ENCODE measurements at regions not wholly inside any gene's neighbourhood (a gene's known extent, or its start where the extent isn't known, plus 50 kb on each side); places are given as distances from the start of the nearest gene placed in this dataset.

DNA sequence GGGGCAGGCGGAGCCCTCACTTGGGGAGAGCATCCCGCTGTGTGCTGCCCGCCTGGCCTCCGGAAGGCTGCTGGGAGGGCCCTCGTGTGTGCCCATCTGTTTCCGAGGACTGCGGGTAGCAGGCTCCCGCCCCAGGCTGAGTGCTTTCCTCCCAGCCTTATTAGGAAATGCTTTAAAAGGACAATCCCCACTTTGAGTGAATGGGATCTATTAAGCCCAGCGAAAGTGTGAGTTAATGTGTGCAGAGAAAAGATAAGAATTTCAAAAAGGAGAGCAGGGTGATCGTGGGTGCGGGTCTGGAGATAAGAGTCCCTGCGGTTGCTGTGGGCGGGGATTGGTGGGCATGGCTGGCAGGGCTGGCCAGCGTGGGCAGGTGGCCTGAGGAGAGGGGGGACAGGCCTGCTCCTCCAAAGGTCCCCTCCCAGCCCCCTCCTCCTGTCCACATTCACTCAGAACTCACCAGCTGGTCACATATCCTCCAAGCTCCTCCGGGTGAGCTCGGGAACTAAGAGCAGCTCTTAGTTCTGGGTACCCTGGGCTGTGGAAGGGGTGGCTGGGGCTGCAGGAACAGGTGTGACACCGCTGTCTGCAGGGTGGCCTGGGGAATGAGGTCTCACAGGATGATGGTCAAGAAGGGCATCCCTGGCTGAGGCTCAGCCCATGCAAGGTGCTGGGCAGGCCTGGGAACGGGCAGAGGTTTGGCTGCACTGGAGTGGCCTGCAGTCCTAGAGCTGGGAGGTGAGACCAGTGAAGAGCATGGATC lies 1260.3 kb downstream of the BRD1 start:
- DNase-seq, result peak; percentile 29

GRCh38 chr22:48566741-48567140 lies 1260.9 kb downstream of the BRD1 start:
- no peak for DNase-seq

- no peak for DNase-seq
Observed at GRCh38 chr22:48565901-48566501, 1261.7 kb downstream of the BRD1 start.

DNA sequence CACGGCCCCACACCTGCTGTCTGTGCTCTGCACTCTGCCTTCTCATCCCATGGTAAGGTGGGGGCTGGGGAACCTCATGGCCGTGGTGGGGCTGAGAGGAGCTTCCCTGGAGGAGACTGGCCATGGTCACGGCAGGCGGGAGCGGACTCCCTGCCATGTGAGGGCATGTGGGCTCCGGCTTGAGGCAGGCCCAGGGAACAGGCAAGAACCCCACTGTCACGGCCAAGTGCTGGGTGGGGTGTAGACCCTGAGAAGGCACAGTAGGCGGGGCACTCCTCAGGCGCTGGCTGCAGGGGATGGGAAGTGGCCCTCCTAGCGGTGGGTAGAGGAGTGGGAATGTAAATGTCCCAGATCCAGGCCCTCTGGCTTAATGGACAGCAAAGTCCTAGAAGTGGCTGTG lies 1262.7 kb downstream of the BRD1 start:
- DNase-seq, result no peak

DNA sequence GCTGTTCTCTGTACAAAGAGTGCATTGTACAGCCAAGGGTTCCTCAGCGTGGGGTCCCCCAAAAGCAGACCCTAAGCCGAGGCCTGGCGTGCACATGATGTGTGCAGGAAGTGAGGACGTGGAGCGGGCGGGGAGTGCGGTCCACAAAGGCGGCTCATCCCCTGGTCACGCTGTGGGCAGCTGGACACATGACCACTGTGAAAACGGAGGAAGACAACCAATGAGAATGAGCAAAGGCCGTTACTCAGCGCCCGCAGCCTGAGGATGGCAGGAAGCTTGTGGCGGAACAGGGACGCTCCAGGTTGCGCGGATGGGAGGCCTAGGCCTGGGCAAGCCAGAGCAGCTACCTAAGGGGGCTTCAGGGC lies 1263.7 kb downstream of the BRD1 start:
- no peak for DNase-seq

DNA sequence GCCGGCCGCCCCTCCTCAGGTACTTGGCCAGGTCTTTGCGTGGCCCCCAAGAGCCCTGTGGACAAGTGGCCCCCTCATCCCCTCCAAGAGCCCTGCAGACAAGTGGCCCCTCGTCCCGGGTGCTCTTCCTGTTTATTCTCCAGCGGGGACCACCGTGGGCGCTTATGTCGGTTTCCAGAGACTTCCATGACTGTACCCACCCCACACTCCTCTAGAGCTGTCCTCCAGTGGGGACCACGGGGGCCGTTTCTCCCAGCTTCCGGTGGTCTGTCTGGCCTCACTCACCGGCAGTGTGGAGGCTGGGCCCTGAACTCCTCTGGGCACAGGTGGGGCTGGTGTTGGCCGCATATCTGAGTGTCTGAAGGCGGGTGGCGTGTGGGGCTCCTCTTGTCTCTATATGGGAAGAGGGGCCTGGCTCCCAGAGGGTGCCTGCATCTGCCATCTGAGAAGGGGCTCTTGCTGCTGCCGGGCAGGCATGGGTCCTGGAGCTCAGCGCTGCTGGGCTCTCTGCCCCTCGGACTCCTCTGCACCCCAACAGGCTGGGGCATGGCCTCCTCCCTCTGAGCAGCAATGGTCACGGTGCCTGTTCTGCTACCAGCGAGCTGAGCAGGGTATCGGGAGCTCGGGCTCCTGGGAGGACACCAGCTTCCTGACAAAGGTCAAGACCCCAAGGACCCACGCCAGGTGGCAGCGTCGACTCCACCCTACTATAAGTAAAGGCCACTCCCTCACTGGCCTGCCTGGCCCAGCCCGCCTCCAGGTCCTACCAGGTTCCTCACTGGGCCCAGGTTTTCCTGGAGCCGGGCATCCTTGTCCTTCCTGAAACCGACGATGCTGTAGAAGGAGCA lies 1264.3 kb downstream of the BRD1 start:
- no peak for DNase-seq

- DNase-seq, result no peak
Observed at GRCh38 chr22:48561676-48562075, 1266.0 kb downstream of the BRD1 start.

GRCh38 chr22:48560836-48561235 lies 1266.8 kb downstream of the BRD1 start:
- no peak for DNase-seq

DNA sequence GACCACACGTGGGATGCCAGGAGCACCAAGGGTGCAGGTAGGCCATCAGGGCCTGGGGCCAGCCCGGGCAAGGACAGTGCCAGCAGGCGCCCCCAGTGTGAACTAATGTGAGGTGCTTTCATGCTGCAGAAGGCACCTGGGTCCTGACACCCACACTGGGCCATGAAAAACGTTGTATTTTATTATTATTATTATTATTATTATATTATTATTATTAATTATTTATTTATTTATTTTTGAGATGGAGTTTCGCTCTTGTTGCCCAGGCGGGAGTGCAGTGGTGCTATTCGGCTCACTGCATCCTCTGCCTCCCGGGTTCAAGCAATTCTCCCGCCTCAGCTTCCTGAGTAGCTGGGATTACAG lies 1267.3 kb downstream of the BRD1 start:
- no peak for DNase-seq

GRCh38 chr22:48559647-48560388 lies 1267.9 kb downstream of the BRD1 start:
- DNase-seq, result no peak

DNA sequence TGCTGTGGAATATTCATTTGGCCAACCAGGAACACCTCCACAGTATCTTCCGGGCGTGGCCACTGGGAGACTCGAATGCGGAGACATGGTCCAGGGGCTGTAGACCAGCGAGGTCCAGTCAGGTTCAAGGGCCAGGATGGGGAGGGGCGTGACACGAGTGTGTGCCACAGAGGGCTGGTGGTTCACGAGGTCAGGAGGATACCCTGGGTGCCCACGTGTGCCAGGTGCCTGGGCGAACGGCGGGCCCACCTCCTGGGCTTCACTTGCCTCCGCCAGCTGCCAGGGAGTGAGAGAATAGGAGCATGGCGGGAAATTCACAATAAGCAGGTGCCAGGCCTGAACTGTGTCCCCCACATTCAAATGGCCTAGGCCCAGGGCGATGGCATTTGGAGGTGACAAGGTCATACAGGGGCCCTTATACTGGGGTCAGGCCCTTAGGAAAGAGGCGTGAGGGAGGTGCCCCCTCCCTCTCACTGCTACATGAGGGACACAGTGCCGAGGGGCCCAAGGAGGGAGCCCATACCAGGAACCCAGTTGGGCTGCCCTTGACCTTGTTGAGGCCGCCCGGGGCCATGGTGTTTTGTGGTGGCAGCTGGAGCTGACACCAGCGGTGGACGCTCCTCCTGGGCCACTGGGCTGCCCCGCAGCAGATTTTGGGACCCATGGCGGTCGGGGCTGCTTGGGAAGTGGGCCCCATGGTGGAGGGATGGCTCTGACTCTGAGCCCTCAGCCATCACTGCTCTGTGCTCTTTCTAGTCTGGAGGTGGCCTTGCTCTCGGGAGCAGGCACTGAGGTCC lies 1268.9 kb downstream of the BRD1 start:
- no peak for DNase-seq

DNA sequence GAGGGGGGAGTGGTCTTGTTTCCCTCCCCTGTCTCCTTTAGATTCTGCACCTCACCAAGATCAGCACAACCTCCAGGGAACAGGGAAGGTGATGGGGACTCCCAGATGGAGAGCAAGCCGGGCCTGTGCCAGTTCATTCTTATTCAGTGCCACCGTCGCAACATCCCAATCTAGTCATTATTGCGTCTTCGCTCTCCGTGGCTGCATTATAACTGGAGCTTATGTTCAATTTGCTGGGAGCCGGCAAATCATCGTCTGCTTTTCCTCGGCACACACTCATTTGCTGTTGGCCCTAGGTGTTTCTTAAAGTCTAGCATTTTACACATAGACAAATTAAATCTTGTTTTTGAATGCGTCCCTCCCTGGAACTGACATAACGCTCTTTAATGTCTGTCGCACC lies 1269.7 kb downstream of the BRD1 start:
- DNase-seq, result no peak

GRCh38 chr22:48557473-48557872 lies 1270.2 kb downstream of the BRD1 start:
- DNase-seq, result no peak

DNA sequence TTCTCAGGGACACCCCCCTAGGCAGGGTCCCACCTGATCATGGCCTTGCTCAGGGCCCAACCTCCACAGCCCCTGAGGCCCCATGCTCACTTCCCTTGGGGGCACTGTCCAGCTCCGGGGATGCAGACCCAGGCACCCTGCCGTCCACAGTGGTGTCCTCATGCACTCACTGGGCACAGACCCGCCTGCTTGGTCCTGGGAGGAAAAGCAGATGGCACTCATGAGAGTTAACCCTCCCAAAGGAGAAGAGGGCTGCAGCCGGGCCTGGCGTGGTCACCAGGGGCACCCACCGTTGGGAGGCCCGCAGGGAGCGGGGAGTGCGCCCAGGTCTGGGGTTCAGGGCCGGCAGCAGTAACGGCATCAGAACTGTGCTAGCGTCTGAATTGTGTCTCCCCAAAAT lies 1270.9 kb downstream of the BRD1 start:
- DNase-seq, result no peak

DNA sequence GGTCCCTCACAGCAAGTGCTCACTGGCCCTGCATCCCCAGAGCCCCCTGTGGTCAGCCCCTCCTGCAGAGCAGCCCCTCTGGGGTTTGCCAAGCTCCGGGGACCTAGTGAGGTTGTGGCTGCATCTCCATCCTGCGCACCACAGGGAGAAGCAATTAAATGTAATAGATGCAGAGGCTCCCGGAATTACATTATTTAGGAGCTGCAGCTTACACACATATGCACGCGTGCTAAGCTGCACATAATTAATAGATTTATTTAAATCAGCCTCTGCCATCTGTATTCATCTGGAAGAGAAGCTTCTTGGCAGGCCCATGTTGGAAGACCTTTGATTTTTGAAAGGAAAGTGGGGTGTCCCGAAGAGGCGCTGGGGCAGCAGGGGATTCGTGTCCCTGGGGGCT lies 1271.5 kb downstream of the BRD1 start:
- no peak for DNase-seq

- no peak for DNase-seq
Observed at GRCh38 chr22:48555606-48556005, 1272.1 kb downstream of the BRD1 start.

- DNase-seq, result no peak
Observed at GRCh38 chr22:48554893-48555572, 1272.6 kb downstream of the BRD1 start.

DNA sequence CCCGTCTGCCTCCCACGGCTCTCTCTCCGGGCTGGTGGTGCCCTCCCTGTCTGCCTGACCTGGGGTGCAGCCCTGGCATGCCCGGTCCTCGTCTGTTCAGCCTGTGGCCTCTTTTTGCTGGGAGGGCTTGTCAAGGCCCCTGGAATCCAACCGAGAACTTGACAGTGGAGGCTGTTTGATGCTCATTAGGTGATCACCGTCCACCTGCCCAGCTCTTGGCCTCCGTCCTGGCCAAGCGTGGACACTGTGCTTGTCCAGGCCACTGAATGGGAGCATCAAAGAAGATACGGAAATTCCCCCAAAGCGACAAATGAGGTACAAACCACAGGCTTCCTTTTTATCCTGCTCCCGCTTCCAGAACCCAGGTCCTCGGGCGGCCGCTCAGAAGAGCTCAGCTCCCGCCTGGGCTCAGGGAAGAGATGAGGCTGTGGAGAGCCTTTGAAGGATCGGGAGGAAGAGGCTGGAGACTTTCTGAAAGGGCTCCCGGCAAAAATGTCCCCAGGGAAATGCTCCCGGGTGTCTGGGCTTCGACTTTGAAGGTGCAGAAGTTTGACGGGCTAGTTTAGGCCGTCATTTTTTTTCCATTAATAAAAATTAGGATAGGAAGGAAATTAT lies 1273.9 kb downstream of the BRD1 start:
- DNase-seq, result no peak

DNA sequence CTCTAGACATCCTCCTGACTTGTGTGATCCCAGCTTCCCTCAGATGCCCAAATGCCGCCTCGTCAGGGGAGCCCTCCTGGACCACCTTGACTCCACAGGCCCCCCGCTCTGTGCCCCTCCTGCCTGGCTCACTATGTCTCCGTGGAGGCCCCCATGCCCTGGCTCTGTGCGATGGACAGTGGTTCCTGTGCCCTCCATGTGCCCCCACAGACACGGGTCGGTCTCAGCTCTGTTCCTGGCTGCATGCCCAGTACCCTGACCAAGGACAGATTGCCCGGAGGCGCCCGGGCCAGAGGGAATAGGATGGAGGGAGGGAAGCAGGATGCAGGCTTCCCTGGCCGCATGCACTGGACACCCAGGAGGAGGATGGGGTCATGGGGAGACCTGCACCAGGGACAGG lies 1274.6 kb downstream of the BRD1 start:
- no peak for DNase-seq

GRCh38 chr22:48551716-48552268 lies 1275.9 kb downstream of the BRD1 start:
- DNase-seq, result no peak

DNA sequence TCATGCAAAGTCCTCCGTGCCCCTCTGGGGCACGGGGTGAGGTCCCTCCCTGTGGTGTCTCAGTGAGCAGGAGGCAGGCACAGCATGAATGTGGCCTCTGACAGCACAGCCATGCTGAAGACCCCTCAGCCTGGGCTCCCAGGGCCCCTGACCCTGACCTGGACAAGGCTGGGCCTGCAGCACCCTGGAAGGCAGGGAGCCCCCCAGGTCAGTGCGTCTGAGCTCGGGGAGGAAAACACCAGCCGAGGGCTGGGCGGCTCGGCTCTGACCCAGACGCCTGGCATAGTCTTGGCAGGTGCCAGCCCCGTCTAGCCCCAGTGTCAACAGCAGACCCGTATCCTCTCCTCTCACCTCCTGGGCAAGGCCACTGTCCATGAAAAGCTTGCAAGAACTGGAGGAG lies 1276.6 kb downstream of the BRD1 start:
- no peak for DNase-seq

Data from NCI-H2171 (cell line).